HG02840 (cell line): ENCODE measurements at regions not wholly inside any gene's neighbourhood (a gene's known extent, or its start where the extent isn't known, plus 50 kb on each side); places are given as distances from the start of the nearest gene placed in this dataset.

ENCODE experiments used
- ATAC-seq: cut with Tn5 transposase; IDR thresholded peaks from one replicate; pipeline ENCODE4 v1.9.1; 2021; ENCODE audit warnings: mild to moderate bottlenecking, moderate library complexity, moderate number of reproducible peaks; ENCODE audit not compliant: unreplicated experiment, low FRiP score

- no peak for ATAC-seq
Measured at GRCh38 chr2:38430196-38430595, 53.1 kb upstream of the ATL2 start.

GRCh38 chr2:38427936-38428335 lies 50.9 kb upstream of the ATL2 start:
- ATAC-seq, result no peak

- no peak for ATAC-seq
Measured at GRCh38 chr2:38427054-38427453, 50.0 kb upstream of the ATL2 start.
